ENCODE measurements at regions not wholly inside any gene's neighbourhood (a gene's known extent, or its start where the extent isn't known, plus 50 kb on each side); places are given as distances from the start of the nearest gene placed in this dataset.
A peak's percentile ranks its signal among the peaks of the same experiment; 100 is the strongest.

DNA sequence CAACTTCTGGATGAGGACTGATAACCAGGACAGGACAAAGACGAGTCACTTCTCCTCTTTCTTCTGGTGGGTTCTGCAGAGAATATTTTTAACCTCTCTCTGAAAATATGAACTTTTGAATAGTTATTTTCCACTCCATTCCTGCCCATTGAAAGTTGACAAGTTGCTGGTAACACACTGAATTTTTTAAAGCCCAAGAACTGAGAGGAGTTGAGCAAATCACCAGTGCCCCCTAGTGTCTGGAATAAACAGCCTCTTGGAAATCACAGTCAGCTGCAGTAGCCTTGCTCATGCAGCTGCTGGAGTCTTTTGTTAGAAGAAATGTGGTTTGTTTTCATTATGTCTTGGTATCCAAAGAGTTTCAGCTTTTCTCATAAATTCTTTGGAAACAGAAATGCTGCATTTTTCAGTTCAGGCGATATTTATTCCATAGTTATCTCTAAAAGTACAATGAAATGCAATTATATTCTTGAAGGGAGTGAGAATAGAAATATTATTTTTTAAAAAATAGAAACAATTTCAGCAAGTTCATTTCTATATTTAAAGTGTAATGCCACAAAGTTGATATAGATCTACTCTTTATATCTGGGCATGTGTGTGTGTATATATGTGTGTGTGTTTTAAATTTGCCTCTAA is 741.0 kb upstream of the CBLB start:
- no peaks in the 10 kb centered on the region for H3K27me3 ChIP-seq (ENCODE audit: control insufficient read depth, insufficient read depth, low read length)
- ChIA-PET POLR2A (no interaction called here), CTCF (interaction anchor here (0.5 to 1.9 kb wide), 23 partner anchors 16 to 1241 kb away, joined by 3 to 7 read pairs (median 3); no protein-coding TSS in a partner anchor)
- peak; percentile 65 for DNase-seq (ENCODE audit: low read depth)
- H3K36me3 ChIP-seq (ENCODE audit: control insufficient read depth, insufficient read depth, low read length): no peaks in the 10 kb centered on the region
- H3K4me3 ChIP-seq (ENCODE audit: low read depth, low read length): no peak overlapping the region
- TF ChIP-seq, protein P1, sequence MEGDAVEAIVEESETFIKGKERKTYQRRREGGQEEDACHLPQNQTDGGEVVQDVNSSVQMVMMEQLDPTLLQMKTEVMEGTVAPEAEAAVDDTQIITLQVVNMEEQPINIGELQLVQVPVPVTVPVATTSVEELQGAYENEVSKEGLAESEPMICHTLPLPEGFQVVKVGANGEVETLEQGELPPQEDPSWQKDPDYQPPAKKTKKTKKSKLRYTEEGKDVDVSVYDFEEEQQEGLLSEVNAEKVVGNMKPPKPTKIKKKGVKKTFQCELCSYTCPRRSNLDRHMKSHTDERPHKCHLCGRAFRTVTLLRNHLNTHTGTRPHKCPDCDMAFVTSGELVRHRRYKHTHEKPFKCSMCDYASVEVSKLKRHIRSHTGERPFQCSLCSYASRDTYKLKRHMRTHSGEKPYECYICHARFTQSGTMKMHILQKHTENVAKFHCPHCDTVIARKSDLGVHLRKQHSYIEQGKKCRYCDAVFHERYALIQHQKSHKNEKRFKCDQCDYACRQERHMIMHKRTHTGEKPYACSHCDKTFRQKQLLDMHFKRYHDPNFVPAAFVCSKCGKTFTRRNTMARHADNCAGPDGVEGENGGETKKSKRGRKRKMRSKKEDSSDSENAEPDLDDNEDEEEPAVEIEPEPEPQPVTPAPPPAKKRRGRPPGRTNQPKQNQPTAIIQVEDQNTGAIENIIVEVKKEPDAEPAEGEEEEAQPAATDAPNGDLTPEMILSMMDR (IDR thresholded peaks at IDR 0.05; ENCODE audit: insufficient read depth, low read depth, low read length): peak; percentile 77

DNA sequence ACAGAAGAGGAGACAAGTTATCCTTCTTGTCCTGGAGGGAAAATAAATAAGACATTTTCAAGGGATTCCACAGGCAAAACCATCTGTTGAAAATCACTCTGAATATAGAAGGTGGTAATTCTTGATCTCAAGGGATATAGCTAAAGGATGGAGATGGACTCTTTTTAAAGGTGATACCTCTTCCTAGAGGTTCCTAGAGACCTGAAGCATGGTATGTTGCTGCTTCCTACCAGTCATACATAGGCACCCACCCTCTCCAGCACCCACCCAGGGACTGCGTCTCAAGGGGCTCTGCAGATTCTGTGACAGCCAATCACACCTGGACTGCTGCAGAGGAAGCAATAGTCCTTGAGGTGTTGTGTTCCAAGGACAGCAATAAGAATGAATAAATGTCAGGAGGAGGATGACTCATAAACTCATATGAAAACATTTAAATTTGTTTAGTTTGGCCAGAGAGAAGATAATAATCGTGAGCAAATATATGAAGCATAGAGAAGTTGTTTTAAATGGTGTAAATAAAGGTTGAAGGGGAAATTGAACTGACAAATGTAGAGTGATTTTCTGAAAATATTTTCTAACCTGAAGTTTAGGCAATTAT is 741.6 kb upstream of the CBLB start:
- ChIA-PET CTCF (interaction anchor here (0.5 to 1.9 kb wide), 15 partner anchors 16 to 927 kb away, joined by 3 to 7 read pairs (median 3); no protein-coding TSS in a partner anchor), POLR2A (no interaction called here)
- no peaks in the 10 kb centered on the region for H3K36me3 ChIP-seq (ENCODE audit: control insufficient read depth, insufficient read depth, low read length)
- TF ChIP-seq, protein P1 (IDR thresholded peaks at IDR 0.05; ENCODE audit: insufficient read depth, low read depth, low read length): no peak
- DNase-seq (ENCODE audit: low read depth): no peak
- H3K4me3 ChIP-seq (ENCODE audit: low read depth, low read length): no peak overlapping the region
- no peaks in the 10 kb centered on the region for H3K27me3 ChIP-seq (ENCODE audit: control insufficient read depth, insufficient read depth, low read length)

DNA sequence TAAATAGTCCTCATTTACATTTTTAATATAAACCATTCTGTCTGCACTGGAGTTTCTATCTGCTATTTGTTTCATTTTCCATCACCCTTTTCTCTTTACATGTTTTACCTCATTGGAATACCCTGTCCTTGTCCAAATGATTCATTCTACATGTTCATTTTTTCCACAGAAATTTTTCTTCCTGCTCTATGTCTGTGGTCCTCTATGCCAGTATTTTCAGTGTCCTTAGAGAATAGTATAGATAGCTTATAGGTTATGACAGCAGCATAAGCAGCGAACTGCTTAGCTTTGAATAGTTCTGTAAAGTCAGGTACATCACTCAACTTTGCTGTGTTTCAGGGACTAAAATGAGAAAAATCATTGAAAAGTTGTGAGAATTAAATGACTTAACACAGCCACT is 742.3 kb upstream of the CBLB start:
- CTCF ChIA-PET: interaction anchor here (1.1 kb wide), 1 partner anchor 508 kb away, joined by 3 read pairs; no protein-coding TSS in a partner anchor

DNA sequence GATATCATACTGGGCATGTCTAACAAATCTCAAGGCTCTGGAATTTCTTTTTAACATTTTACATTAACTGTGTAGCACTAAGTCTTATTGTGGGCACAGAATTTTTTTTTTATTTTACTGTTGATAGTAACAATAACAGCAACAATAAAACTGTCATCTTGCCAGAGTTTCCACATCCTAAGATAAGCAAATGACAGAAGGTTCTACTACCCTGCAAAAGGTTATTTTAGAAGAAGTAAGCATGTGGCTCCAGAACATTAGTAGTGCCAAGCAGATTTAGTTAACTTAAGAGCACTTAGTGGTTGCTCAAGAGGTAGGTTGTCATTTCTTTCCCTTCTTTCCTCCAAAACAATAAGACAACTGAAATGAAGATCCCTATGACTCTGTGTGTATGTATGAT is 743.0 kb upstream of the CBLB start:
- Histone ChIP-seq H3K4me3 (ENCODE audit: low read depth, low read length) (no peak overlapping the region), H3K27me3 (ENCODE audit: control insufficient read depth, insufficient read depth, low read length) (no peaks in the 10 kb centered on the region), H3K36me3 (ENCODE audit: control insufficient read depth, insufficient read depth, low read length) (no peaks in the 10 kb centered on the region)
- POLR2A ChIA-PET: no interaction called here
- TF ChIP-seq, protein P1 (IDR thresholded peaks at IDR 0.05; ENCODE audit: insufficient read depth, low read depth, low read length): no peak
- no peak for DNase-seq (ENCODE audit: low read depth)
- CTCF ChIA-PET: no interaction called here

More for the DNA sequence above, 742.3 kb upstream of the CBLB start:
- TF ChIP-seq, protein P1 (IDR thresholded peaks at IDR 0.05; ENCODE audit: insufficient read depth, low read depth, low read length): no peak
- no peaks in the 10 kb centered on the region for H3K27me3 ChIP-seq (ENCODE audit: control insufficient read depth, insufficient read depth, low read length)
- DNase-seq (ENCODE audit: low read depth): no peak
- POLR2A ChIA-PET: no interaction called here
- H3K4me3 ChIP-seq (ENCODE audit: low read depth, low read length): no peak overlapping the region
- no peaks in the 10 kb centered on the region for H3K36me3 ChIP-seq (ENCODE audit: control insufficient read depth, insufficient read depth, low read length)

DNA sequence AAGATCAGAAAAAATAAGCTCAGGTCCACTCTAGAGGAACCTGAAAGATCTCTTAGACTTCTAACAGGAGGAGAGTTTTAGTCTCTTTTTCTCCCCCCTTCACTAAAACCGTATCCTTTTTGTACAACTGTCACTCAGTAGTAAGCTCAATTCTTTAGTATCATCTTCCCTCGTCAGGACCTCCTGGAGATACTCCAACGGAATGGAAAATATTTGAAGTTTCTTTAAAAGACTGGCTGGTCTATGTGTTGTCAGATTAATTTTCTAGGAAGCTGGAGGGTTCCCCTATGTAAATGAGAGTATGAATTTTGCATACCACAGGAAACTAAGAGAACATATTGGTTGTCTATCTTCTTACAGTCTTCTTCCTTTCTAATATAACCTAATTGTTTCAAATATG is 747.7 kb upstream of the CBLB start:
- TF ChIP-seq, protein P1 (IDR thresholded peaks at IDR 0.05; ENCODE audit: insufficient read depth, low read depth, low read length): no peak
- no peaks in the 10 kb centered on the region for H3K27me3 ChIP-seq (ENCODE audit: control insufficient read depth, insufficient read depth, low read length)
- ChIA-PET POLR2A (no interaction called here), CTCF (no interaction called here)
- H3K4me3 ChIP-seq (ENCODE audit: low read depth, low read length): no peak overlapping the region
- H3K36me3 ChIP-seq (ENCODE audit: control insufficient read depth, insufficient read depth, low read length): no peaks in the 10 kb centered on the region
- DNase-seq (ENCODE audit: low read depth): no peak
